GM21576 (cell line): ENCODE measurements at regions not wholly inside any gene's neighbourhood (a gene's known extent, or its start where the extent isn't known, plus 50 kb on each side); places are given as distances from the start of the nearest gene placed in this dataset.

Source experiments
- ATAC-seq: cut with Tn5 transposase; IDR thresholded peaks from one replicate; pipeline ENCODE4 v1.9.1; 2021; ENCODE audit warnings: mild to moderate bottlenecking, moderate library complexity; ENCODE audit not compliant: unreplicated experiment

DNA sequence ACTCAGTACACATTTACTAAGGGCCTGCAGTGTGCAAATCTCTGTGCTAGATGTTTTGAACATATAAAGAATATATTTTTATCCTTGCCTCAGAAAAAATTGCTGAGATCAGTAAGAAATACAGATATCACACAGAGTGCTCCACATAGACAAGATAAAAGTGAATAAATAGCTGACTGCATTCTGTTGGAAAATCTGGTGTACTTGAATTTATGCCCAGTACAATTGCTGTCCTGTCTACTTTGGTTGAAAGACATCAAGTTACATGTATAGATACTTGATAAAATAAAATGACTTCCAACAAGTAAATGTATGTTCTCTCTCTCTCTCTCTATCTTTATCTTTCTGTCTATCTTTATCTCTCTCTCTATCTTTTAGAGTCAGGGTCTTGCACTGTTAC, 381.2 kb upstream of the CBLB start:
- no peak for ATAC-seq

DNA sequence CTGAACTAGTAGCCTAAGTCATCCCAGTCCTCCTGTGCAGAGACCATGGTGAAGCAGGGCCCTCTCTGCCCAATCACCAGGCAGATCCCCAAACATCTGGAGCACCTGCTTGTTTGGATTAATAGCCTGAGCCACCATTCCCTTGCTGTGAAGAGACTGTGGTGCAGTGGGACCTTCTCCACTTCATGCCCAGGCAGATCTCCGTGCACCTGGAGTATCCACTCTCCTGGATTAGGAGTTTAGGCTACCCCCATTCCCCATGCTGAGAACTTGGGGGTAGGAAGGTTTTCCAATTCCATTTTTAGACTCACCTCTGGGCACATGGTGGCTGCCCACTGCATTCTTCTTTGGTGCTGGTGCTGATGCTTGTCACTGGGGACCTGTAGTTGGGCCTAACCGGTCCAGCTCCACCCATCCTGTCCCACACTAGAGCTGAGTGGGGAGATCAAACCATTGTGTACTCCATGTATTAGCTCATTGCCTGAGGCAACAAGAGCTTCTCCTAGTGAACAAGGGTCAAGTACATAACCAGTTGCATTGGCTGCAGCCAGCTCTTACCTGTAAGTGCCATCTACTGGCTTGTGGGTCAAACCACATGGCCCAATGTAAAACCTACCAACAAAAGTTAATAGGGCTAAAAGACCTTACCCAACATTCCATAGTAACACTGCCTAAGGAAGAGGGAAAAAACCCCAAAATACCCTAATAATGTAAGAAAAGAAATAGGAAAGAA, 382.5 kb upstream of the CBLB start:
- no peak for ATAC-seq

DNA sequence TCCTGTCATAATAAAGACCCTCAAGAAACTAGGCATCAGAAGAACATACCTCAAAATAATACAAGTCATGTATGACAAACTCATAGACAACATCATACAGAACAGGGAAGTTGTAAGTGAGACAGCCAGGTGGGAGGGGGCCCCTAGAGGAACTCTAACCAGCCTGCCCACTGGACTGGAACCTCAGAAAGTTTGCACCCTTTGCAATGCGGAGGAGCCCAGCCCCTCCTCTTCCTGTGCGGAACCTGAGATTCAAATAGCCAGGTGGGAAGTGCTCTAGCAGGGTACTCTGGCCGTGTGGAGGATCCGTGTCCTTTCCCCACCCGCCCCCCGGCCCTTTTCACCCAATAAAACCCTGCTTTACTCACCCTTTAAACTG, 387.0 kb upstream of the CBLB start:
- ATAC-seq, result peak; percentile 96

DNA sequence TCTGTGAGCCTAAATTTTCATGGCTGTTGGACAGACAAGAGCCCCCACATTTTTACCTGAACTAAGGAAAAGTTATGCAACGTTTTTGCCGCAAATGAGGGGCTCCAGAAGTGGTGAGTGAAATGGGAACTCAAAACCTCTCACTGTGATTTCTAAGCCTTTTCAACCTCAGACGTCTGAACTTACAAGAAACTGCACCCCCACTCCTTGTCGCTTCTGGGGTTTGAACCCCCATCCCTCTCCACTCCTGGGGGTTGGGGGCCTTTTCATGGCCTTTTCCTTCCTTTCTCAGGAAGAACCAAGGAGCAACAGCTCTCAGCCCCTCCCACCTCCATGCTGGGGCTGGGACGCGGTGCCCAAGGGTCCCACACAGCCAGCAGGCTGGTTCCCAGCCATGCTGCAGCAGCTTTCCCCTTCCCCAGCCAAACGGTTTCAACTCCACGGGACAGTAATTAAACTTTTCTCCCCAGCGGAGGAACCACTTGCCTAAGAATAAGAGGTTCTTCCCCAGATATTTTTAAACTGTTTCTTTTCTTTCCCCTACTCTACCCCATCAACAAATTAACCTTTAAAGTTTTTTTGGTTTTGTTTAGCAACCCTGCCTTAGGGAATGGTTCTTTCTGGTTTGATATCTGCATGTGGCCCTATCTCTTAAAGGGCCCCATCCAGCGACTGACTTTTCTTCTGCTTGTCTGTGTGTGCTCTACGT, 387.6 kb upstream of the CBLB start:
- ATAC-seq, result peak; percentile 31

DNA sequence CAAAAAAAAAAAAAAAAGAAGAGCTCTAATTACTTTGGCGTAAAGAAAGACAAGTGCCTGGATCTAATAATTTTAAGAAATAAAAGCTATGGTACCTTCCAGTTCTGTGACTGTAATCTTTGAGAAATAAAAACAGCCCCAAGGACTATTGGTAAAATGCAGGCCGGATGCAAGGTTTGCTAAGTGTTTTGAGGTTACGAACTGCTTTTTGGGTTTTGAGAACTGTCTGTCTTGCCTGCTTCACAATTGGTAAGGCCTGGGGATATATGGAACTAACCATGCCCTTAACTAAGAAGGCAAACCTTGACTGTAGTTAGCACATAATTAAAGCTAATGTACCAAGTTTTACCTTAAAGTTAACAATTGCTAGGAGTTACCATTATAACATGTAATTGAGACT, 388.4 kb upstream of the CBLB start:
- ATAC-seq, result no peak

DNA sequence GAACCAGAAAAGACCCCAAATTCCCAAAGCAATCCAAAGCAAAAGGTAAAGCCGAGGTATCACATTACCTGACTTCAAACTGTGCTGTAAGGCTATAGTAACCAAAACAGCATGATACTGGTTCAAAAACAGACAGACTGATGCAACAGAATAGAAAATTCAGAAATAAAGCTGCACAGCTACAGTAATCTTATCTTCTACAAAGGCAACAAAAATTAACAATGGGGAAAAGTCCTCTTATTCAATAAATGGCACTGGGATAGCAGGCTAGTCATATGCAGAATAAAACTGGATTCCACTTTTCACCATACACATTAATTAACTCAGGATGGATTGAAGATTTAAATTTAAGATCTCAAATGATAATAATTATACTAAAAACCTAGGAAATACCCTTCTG, 392.6 kb upstream of the CBLB start:
- no peak for ATAC-seq

DNA sequence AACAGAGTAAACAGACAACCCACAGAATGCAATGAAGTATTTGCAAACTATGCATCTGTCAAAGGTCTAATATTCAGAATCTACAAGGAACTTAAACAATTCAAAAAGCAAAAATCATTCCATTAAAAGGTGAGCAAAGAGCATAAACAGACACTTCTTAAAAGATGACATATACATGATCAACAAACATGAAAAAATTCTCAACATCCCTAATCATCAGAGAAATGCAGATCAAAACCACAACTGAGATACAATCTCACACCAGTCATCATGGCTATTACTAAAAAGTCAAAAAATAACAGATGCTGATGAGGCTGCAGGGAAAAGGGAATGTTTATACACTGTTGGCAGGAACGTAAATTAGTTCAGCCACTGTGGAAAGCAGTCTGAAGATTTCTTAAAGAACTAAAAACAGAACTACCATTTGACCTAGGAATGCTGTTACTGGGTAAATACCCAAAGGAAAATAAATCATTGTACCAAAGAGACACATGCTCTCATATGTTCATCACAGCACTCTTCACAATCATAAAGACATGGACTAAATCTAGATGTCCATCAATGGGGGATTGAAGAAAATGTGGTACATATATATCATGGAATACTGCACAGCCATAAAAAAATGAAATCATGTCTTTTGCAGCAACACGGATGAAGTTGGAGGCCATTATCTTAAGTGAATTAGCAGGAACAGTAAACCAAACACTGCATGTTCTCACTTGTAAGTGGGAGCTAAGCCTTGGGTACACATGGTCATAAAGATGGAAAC, 393.3 kb upstream of the CBLB start:
- no peak for ATAC-seq

DNA sequence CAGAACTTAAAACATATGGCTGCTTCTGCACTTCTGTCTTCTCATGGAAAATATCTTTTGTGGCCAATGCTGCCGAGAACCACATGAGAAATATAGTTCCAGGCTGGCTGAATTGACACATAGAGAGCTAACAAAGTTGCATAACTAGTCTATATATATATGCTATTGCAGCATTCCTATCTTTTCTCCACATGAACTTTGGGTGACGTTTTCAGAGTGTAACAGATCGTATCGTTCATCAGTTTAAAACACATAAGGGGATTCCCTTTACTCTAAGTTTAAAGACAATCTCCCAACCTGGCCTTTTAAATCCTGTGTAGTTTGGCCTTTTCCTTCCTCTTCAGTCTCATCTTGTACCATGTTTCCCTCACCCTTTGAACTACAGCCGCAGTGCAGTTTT, 394.2 kb upstream of the CBLB start:
- ATAC-seq, result no peak

DNA sequence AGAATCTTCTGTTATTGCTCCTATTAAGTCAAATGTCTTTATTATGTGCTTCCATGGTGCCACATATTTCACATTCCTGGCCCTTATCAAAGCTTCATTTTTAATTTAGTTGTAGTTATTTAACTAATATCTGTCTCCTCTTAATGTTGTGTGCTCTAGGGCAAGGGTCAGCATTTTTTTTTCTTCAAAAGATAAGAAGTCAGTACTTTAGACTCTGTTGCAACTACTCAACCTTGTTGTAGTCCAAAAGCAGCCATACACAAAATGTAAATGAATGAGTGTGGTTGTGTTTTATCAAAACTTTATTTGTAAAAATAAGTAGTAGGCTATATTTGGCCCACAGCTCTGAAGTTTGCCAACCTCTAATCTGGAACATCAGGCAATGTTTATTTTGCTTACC, 394.7 kb upstream of the CBLB start:
- no peak for ATAC-seq

DNA sequence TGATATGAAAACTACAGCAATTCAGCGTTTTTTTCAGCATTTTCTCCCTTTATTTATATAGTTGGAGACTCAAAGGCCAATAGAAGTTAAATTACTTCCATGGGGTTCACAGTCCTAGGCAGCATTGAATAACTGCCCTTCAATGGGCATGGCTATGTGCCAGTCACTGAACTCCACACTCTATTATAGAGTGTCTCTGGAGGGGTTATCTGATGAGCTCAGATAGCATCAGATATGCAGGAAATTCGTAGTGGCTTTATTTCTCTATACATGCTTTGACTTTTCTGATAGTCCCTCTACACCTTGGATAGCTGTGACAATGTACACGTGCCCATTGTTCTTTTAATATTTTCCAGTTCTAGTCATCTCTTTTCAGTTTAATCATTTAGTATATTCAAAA, 396.9 kb upstream of the CBLB start:
- no peak for ATAC-seq

DNA sequence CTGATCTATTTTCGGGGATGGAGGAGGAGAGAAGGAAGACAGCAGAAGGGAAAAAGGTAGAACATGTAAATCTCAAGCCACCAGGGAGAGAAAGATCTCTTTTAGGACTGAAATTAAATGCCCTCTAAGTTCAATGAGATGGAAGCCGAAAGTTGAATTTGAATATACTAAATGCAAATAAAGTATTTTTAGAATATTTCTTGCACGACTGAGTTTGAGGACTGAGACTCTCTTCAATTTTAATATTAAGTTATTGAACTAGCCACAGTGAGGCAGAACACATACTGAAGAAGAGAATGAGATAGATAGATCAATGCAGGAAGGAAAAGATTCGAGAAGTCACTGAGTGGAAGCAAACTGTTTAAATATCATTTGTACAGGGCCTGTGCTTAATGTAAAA, 399.9 kb upstream of the CBLB start:
- no peak for ATAC-seq

DNA sequence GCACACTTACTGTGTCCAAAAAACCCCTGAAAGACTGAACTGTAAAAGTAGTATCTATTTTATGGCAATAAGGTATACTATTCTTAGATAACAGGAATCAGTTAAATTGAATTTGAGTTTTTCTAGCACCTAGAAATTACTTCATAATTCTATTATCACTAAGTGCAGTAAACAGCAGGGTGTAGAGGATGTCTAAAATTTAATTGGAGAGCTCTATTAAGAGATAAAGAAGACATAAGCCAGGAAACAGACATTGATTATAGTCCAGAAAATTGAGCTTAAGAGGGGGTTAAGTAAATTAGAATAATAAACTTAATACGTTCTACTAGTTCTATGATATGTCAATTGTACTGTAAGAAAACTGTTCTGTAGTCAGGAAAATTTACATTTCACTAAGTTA, 403.5 kb upstream of the CBLB start:
- no peak for ATAC-seq

DNA sequence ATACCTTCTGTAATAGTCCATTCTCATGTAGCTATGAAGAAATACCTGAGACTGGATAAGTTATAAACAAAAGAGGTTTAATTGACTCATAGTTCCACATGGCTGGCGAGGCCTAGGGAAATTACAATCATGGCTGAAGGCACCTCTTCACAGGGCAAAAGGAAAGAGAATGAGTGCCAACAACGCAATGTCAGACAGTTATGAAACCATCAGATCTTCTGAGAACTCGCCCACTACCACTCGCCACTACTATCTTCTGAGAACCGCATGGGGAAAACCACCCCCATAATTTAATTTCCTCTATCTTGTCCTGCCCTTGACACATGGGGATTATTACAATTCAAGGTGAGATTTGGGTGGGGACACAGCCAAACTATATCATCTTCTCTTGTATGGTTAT, 406.8 kb upstream of the CBLB start:
- no peak for ATAC-seq

DNA sequence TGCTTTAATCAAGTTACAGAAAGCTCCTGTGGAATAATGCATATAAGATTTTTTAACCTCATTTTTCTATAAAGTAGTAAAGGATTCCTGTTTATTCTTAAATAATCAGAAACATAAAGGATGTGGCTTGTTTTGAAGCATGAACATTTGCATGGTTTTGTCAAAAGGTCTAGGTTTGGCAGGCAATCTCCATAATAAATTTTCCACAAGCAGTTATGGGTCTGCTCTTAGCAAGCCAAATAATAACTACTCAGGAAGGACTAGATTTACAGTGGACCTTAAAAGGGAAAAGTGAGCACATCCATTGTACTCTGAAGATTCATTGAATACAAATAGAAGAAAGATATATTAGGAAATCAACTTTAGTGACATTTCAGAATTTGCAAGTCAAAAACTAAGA, 407.3 kb upstream of the CBLB start:
- no peak for ATAC-seq

DNA sequence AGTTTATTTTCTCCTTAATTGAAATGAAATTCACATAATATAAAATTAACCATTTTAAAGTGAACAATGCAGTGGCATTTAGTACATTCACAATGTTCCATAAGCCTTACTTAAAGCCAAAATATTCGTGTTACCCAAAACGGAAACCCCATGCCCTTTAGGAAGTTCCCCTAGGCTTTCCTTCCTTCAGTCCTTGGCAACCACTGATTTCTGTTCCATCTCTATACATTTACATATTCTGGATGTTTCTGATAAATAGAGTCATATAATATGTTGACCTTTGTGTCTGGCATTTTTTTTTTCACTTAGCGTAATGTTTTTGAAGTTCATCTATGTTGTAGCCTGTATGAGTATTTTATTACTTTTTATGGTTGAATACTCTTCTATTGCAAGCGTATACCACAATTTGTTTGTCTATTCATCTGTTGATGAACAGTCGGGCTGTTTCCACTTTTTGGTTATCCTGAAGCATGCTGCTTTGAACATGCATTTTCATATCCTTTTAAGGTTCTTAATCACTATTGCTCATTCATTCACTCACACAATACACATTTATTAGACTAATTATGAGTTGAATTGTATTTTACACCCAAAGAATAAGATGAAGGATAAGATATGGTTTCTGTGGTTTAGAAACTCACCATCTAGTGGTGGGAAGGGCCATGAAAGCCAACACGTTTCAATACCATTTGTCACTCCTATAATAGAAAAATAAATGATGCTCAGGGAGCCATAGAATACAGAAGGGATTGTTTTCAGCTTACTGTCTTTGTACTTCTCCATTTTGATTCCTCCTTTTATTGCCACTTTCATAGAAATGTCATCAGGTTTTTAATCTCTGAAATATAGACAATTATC, 408.2 kb upstream of the CBLB start:
- ATAC-seq, result no peak

DNA sequence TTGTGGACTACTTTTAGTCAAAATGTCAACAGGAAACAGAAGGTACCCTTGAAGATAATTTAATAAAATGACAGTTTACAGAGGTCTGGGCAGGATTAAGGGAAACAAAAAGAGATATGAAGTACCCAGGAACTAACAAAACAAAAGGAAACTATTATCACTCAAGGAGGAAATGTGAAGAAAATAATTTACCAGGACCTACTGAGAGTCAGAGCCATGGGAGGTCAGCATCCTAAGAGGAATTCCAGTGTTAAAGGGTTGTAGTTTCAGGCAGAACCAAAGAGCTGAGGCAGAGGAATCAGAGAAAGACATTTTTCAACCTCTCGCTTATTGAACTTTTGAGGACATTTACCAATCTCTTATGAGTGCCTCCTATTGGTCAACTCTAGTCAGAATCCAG, 408.9 kb upstream of the CBLB start:
- no peak for ATAC-seq

DNA sequence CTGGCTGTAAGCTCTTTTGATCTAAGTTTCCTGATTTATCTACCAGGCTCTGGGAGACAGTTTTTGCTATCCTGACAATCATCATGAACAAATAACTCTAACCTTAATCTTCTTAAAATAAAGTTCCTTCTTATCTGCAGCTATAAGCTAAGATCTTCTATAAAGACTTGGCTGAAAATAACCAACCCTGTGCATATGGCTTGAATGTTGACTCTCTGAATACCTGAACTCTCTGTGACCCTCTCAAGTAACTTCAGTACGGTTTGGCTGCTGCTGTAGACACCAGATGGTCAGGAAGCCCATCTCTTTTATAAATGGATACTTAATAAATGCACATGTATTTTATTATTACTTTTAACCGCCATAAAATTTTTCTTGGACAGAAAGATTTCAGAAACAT, 412.4 kb upstream of the CBLB start:
- no peak for ATAC-seq

DNA sequence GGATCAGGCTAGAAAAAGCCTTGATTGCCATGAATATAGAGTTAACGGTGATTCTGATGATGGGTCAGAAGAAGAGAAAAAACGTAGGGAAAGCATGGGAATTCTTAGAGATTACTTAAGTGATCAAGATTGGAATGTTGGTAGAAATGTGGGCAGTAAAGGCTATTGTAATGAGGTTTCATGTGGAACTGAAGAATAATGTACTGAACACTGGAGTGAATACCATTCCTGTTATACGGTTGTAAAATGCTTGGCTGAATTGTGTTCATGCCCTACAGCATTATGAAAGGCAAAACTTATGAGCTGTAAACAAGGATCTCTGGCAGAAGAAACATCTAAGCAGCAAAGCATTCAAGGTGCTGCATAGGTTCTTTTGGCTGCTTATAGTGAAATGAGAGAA, 414.1 kb upstream of the CBLB start:
- no peak for ATAC-seq

DNA sequence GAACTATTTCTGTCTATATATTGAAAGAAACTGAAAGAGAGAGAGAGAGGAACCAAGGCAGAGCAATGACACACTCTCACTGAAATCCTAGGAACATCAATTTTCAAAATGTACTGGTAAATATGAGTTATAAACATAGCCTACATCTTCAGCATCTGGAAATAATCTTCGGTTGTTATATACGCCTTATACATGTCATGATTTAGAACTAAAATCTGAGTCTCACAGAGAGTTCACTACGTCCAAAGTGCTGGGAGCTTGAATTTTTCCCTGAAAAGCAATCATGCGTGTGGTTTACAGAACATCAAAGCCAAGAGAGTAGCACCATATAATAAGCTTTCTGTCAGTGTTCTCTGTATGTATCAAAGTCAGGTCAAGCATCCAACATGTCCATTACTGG, 420.0 kb upstream of the CBLB start:
- no peak for ATAC-seq

DNA sequence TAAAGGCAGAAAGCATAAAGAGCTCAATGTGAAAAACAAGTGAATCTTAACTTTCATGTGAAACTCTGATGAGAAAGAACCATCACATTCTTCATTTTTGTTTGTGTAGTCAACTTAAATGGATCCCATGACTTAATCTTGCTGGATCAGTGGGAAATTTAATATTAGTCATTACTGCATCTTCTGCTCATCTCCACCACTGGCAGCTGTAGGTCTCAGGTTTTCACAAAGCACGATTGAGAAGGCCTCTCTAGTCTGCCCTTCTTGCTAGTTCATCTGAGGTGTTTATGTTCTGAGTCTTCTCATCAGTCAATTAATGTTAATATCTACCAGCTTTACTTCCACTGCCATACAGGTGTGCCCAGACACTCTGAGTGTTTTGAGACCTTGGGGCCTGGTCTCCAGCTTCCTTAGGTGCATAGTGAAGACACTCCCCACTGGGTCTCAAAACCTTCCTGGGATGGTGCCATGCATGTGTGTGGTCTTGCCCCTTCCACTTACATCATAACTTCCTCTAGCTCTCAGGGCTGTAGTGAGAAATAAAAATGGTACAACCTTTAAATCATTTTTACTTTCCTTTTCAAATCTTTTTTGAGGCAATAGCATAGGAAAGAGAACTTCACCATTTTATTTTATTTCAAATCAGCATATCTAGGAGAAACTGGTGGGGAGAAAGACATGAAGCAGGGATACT, 421.6 kb upstream of the CBLB start:
- no peak for ATAC-seq

DNA sequence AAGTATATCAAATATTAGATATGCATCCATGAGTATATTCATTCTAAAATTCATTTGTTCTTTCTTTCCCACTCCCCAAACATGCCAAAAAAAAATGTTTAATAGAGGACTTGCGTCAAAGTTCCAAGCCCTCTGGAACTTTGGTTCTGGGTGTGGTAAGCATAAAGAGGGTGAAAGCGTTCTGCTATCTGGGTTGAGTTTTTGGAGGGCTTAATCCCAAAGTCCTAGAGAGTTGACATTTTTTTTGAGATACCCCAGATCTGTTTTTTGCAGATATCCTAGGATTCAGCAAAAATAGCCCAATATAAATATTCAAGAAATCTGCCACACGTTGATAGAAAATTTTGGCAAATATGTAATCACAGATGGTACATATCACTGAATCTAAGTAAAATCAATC, 424.3 kb upstream of the CBLB start:
- no peak for ATAC-seq
